ENCODE measurements at regions not wholly inside any gene's neighbourhood (a gene's known extent, or its start where the extent isn't known, plus 50 kb on each side); places are given as distances from the start of the nearest gene placed in this dataset.

- TF ChIP-seq, protein P1, sequence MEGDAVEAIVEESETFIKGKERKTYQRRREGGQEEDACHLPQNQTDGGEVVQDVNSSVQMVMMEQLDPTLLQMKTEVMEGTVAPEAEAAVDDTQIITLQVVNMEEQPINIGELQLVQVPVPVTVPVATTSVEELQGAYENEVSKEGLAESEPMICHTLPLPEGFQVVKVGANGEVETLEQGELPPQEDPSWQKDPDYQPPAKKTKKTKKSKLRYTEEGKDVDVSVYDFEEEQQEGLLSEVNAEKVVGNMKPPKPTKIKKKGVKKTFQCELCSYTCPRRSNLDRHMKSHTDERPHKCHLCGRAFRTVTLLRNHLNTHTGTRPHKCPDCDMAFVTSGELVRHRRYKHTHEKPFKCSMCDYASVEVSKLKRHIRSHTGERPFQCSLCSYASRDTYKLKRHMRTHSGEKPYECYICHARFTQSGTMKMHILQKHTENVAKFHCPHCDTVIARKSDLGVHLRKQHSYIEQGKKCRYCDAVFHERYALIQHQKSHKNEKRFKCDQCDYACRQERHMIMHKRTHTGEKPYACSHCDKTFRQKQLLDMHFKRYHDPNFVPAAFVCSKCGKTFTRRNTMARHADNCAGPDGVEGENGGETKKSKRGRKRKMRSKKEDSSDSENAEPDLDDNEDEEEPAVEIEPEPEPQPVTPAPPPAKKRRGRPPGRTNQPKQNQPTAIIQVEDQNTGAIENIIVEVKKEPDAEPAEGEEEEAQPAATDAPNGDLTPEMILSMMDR (IDR thresholded peaks at IDR 0.05), result no peak
- no peak for TF ChIP-seq POLR2A (IDR thresholded peaks at IDR 0.05)
Observed at GRCh38 chr4:23327120-23327519, 562.7 kb downstream of the PPARGC1A start.
